ENCODE measurements at regions not wholly inside any gene's neighbourhood (a gene's known extent, or its start where the extent isn't known, plus 50 kb on each side); places are given as distances from the start of the nearest gene placed in this dataset.

DNA sequence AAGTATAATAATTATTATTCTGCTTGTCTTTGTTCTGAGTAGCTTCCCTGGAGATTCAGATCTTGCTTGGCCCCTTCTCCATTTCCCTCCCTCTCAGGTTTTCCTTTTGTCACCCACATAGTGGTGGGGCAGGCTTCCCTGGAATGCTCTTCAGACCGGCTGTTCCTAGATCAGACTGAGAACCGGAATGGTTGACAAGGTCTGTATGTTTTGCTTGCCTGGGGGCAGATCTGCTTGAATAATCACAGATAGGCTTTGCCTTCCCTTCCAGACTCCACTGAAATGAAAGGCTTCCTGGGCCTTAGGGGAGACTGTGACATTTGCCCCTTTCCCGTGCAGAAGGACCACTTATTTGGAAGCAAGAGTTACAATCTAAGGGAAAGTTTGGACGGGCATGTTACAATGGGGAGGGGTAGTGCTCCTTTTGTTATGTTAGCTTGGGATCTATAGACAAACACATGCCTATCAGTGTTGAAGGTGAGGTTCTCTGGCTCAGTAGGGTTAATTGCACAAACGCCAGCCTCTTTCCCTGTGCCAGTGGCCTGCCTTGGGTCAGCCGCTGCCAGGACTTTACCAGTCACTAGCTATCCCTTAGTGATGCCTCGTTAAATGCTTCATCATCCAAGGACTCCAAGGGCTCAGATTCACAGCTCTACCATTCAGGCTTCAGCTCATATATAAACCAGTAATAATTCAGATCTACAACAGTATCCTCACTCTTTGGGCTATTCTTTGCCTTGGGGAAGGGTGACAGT is 178.6 kb downstream of the SNAPC1 start:
- TF ChIP-seq, protein P1, sequence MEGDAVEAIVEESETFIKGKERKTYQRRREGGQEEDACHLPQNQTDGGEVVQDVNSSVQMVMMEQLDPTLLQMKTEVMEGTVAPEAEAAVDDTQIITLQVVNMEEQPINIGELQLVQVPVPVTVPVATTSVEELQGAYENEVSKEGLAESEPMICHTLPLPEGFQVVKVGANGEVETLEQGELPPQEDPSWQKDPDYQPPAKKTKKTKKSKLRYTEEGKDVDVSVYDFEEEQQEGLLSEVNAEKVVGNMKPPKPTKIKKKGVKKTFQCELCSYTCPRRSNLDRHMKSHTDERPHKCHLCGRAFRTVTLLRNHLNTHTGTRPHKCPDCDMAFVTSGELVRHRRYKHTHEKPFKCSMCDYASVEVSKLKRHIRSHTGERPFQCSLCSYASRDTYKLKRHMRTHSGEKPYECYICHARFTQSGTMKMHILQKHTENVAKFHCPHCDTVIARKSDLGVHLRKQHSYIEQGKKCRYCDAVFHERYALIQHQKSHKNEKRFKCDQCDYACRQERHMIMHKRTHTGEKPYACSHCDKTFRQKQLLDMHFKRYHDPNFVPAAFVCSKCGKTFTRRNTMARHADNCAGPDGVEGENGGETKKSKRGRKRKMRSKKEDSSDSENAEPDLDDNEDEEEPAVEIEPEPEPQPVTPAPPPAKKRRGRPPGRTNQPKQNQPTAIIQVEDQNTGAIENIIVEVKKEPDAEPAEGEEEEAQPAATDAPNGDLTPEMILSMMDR (IDR thresholded peaks at IDR 0.05; ENCODE audit: control insufficient read depth, extremely low read depth, insufficient read depth), result no peak
- no peak overlapping the region for H3K4me3 ChIP-seq (ENCODE audit: low read depth, low read length)
- no peak for DNase-seq (ENCODE audit: low read depth)

DNA sequence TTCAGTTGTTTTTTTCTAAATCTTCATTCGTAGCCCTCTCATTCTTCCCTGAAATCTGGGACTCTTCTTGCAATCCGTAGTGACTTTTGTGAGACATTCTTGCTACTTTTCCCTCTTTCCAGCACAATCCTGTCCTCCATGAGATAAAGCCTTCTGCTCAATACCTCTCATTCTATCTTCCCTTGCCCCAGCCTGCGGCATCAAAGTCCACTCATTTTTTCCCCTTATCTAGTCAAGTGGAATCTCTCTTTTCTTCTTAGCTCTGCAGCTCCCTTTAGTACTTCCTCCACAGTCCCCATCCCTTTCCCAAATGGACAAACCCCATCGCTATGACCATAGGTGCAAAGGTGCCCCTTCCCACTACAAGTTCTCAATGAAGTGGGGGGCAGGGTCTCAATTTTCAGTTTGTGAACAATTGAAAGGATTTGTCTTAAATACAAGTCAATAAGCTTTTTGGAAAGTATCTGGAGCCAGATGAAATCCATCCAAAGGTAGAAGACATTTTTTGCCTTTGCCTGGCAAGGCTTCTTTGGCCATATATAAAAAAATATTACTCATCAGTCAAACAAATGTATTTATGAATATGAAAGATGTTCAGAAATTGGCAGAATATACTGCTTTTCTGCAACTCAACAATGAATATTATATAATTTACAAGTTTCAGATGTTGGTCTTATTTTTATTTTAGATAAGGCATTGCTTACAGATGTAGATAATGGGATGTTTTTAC is 179.4 kb downstream of the SNAPC1 start:
- H3K4me3 ChIP-seq (ENCODE audit: low read depth, low read length), result no peak overlapping the region
- no peak for DNase-seq (ENCODE audit: low read depth)
- TF ChIP-seq, protein P1 (IDR thresholded peaks at IDR 0.05; ENCODE audit: control insufficient read depth, extremely low read depth, insufficient read depth), result no peak

DNA sequence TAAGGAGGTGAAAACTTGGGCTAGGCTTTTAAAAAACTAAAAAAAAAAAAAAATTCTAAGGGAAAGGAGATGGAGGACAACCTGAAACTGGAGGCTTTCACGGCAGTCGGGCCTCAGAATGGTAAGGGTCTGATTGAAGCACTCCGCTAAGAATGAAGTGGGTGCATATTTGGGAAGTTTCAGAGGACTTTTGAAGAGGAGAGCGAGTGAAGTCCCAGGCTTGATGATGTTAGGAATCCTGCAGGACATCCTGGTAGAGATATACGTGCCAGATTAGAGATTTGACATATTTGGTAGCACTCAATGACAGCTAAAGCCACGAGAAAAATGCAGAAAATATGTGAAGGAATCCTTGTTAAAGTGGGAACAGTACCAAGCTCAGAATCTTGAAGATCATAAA is 186.2 kb downstream of the SNAPC1 start:
- DNase-seq (ENCODE audit: low read depth), result no peak
- no peak overlapping the region for H3K4me3 ChIP-seq (ENCODE audit: low read depth, low read length)
- TF ChIP-seq, protein P1 (IDR thresholded peaks at IDR 0.05; ENCODE audit: control insufficient read depth, extremely low read depth, insufficient read depth), result no peak

DNA sequence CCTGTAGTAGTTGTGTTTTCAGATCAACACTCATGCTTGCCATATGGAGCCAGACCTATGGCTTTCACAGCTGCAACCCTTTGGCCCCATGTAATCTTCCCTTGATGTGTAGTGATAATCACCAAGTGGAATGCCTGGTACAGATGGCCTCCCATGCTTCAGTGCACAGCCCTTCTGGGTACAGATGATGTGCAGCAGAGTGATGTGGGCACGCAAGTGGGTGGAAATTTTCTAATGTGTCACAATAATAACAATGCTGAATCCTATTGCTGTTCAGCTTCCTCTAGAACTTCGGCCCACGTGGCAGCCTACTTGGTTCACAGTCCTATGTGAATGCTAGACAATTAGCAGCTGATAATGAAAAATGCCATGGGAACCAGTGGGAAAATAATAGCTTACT is 188.1 kb downstream of the SNAPC1 start:
- no peak for DNase-seq (ENCODE audit: low read depth)
- H3K4me3 ChIP-seq (ENCODE audit: low read depth, low read length), result no peak overlapping the region
- TF ChIP-seq, protein P1 (IDR thresholded peaks at IDR 0.05; ENCODE audit: control insufficient read depth, extremely low read depth, insufficient read depth), result no peak

DNA sequence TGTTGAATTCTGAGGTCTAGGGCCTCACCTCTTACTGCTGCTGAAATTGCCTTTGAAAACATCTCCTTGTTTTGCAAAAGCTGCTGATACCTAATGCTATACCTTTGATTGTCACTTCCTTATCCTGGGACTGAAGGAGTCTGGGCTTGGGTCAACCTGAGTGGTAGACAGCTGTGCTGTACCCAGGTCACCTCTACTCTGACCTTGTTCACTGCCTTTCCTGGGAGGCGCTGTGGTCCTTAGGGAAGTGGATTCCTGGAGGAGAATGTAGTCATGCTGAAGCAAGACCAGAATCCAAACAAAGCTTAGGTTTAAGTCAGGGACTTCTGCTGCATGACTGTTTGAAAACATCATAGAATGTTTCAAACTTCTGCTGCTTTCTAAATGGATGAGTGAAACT is 191.4 kb downstream of the SNAPC1 start:
- TF ChIP-seq, protein P1 (IDR thresholded peaks at IDR 0.05; ENCODE audit: control insufficient read depth, extremely low read depth, insufficient read depth), result no peak
- no peak overlapping the region for H3K4me3 ChIP-seq (ENCODE audit: low read depth, low read length)
- no peak for DNase-seq (ENCODE audit: low read depth)

DNA sequence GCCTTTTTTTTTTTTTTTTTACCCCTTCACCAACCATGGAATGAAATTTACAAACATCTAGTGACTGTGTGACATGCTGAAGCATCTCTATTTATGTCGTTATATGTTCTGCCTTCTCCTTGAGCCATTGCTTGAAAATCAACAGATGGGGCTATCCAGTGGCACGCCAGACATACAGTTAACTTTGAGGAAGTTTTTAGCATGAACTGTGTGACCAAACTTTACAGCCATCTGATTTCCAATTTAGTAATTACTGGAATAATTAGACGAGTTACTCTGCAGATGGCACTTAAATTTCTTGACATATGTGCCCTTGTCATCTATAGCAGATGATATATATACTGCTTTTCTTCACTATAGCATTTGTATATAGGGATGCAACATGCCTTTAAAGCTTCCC is 192.1 kb downstream of the SNAPC1 start:
- no peak for DNase-seq (ENCODE audit: low read depth)
- TF ChIP-seq, protein P1 (IDR thresholded peaks at IDR 0.05; ENCODE audit: control insufficient read depth, extremely low read depth, insufficient read depth), result no peak
- H3K4me3 ChIP-seq (ENCODE audit: low read depth, low read length), result no peak overlapping the region

Measured in LNCaP clone FGC (cell line).